HG03558 (cell line): ENCODE measurements at regions not wholly inside any gene's neighbourhood (a gene's known extent, or its start where the extent isn't known, plus 50 kb on each side); places are given as distances from the start of the nearest gene placed in this dataset.
"Not testable (repeated sequence)": the region's sequence is repeated elsewhere in the genome, so short reads cannot be mapped to it uniquely, and the experiment has no call there.

Experiments used
- ATAC-seq: cut with Tn5 transposase; IDR thresholded peaks from one replicate; pipeline ENCODE4 v1.9.1; 2021; ENCODE audit warnings: moderate number of reproducible peaks; ENCODE audit not compliant: unreplicated experiment; ENCODE audit errors: extremely low read depth

- ATAC-seq: no peak
Observed at GRCh38 chr2:58405341-58405740, 164.2 kb upstream of the FANCL start.

DNA sequence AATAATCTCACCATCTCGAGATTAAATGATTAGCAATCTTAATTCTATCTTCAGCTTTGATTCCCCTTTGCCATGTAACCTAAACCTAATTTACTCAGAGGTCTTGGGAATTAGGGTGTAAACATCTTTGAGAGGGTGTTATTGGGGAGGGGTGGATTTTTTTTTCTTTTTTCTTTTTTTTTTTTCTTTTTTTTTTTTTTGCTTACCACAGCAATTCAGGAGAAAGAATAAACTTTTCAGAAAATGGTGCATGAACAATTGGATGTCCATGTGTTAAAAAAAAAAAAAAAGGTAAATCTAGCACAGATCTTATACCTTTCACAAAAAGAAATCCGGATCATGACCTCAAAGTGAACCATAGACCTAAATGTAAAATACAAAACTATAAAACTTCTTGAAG, 160.8 kb upstream of the FANCL start:
- no peak for ATAC-seq

- ATAC-seq: no peak
Observed at GRCh38 chr2:58398406-58398805, 157.3 kb upstream of the FANCL start.

GRCh38 chr2:58387701-58388100, 146.6 kb upstream of the FANCL start:
- no peak for ATAC-seq

GRCh38 chr2:58386904-58387303, 145.8 kb upstream of the FANCL start:
- not testable (repeated sequence) for ATAC-seq

GRCh38 chr2:58378152-58378551, 137.0 kb upstream of the FANCL start:
- no peak for ATAC-seq

DNA sequence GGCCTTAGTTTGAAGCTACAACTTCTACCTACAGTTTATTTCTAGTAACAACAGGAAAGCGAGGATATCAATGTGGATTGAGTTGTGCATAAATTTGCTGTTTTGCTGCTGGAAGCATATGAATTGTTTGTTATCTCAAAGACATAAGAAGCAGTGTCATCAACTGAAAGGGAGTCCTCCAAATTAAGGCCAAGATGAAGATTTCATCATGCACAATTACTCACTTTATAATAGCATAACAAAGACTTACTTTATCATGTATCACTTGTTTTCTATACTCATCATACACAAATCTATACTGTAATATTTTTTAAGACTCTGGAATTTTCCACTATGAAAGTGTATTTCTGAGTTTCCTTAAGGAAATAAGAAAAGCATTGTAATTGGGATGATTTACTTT, 136.1 kb upstream of the FANCL start:
- ATAC-seq: no peak

GRCh38 chr2:58376592-58376991, 135.5 kb upstream of the FANCL start:
- no peak for ATAC-seq

DNA sequence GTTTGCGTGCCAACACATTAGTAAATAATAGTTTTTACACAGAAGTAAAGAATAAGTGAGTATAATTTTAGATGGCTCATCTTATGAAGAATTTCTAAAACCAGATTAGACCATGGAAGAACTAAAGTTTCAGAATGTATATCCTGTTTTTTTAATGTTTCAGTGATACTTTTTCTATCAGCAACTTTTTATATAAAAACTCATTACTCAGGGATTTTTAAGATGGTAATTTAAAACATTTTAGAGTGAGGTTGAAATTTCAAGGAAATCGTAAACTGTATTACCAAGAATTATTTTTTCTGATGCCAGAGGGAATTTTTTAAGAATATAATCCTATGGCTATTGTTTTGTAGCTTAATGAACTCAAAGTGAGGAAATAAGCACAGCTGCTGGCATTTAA, 128.5 kb upstream of the FANCL start:
- no peak for ATAC-seq

DNA sequence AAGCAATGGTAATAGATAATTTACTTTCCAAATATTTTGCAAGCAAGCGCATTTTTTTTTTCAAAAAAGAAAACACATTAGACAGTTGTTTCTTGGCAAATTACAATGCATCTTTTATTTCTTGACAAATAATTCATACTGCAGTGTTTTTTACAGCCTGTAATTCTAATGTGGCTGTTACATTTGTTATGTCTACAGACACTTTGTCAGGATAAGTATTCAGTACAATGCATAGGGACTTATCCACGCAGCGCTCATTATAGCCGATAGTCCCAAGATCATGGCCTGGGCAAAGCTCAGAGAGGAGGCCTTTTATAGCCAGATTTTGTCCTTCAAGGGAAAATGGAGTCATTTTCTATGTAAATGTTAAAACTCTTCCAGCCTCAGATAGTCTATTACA, 123.0 kb upstream of the FANCL start:
- ATAC-seq: no peak

GRCh38 chr2:58358026-58358425, 116.9 kb upstream of the FANCL start:
- no peak for ATAC-seq

DNA sequence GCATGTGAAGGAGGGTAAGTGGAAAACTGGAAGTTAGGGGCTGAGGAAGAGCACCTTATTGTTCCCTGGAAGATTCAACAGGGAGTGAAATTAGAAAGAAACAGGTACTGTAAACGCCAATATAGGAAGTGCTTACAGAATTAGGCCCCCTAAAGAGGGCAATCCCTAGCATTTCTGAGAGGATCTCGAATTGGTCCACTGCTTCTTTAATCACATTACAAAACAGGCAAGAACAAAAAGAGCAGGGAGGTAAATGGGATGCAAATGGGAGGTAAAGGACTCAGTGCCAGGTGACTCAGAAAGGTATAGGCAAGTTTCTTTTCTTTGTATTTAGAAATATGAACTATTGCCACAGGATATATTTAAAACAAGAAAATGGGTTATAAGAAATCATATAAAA, 116.4 kb upstream of the FANCL start:
- no peak for ATAC-seq

GRCh38 chr2:58354230-58354629, 113.1 kb upstream of the FANCL start:
- ATAC-seq: no peak

DNA sequence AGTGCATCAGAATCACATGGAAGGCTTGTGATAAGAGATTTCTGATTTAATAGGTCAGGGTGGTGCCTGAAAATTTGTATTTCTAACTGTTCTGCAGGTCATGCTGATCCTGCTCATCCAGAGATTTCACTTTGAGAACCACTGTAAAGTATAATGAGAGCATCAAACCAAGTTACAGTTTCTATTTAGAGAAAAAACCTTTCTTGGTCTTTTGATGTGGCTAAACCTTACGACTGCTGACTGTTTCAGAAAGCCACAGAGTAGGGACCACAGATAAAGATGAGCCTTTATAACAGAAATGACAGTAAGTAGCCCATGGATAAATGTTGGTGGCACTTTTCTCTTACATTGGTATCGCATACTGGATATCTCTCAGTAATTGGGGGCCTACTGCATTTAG, 109.4 kb upstream of the FANCL start:
- peak; percentile 87 for ATAC-seq

GRCh38 chr2:58347810-58348209, 106.7 kb upstream of the FANCL start:
- ATAC-seq: no peak

DNA sequence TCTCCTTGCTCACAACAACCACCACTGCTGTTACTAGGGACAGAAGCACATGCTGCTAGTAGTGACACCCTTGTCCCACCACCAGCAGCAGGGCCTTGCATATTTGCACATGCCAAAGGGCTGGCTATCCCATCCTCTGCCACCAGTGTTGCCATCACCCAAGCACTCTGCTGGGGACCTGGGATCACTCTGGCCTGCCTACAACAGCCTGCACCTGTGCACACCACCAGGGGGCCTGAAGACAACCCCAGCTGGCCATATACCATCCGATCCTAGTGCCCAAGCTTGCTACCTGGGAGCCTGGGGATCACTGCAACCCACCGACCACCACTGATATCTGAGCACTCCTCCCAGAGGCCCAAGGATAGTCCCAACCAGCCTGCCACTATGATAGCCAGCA, 99.9 kb upstream of the FANCL start:
- ATAC-seq: no peak

DNA sequence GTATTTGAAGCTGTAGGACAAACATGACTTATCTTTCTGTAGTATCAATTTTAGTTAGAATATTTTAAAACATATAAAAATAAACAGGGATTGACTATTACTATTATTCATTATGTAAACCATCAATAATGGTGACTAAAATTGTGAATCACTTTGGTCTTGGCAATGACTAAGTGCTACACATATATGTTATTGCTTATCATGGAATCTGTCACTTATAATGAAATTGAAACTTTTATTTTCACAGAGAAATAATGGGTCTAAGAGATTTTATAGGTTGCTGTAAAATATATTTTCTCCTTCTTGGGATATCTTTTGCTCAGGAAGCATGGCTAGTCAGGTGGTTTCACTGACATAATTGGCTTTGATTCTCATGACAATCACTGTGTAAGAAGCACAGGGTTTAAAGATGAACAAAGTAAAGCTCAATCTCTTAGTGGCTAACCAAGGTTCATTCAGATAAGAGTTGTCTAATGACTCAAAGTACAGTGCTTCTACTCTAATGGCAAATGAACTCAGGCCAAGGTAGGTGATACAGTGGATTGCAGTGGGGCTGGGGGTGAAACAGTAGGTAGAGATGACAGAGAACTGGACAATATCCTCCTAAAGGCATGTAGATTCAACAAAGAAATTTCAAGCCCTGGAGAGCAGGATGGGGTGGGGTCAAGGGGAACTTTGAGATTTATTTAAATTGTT, 98.6 kb upstream of the FANCL start:
- ATAC-seq: no peak

DNA sequence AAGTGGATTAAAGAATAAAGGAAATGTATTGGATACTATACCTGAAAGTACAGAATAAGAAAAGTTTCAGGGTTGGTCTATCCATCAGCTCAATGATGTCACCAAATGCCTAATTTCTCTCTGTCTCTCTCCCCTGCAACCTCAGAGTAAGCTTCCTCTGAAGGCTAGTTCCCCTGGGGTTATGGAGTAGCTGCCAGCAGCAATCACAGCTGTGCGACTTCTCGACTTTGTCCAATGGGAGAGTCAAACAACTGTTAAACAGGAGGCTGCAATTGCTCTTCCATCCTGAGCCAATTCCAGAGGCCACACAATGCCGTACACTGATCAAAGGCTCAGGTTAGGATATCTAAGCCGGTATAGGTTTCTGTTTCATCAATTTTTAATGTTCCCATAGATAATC, 95.3 kb upstream of the FANCL start:
- ATAC-seq: no peak

GRCh38 chr2:58334414-58334813, 93.3 kb upstream of the FANCL start:
- ATAC-seq: no peak

GRCh38 chr2:58325296-58325895, 84.3 kb upstream of the FANCL start:
- ATAC-seq: not testable (repeated sequence)

GRCh38 chr2:58319481-58319880, 78.4 kb upstream of the FANCL start:
- ATAC-seq: no peak

DNA sequence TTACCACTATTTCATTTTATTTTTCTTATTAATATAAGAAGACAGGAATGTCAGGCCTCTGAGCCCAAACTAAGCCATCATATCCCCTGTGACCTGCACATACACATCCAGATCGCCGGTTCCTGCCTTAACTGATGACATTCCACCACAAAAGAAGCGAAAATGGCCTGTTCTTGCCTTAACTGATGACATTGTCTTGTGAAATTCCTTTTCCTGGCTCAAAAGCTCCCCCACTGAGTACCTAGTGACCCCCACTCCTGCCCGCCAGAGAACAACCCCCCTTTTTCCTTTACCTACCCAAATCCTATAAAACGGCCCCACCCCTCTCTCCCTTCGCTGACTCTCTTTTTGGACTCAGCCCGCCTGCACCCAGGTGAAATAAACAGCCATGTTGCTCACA, 77.8 kb upstream of the FANCL start:
- not testable (repeated sequence) for ATAC-seq
